ENCODE measurements at regions not wholly inside any gene's neighbourhood (a gene's known extent, or its start where the extent isn't known, plus 50 kb on each side); places are given as distances from the start of the nearest gene placed in this dataset.

DNA sequence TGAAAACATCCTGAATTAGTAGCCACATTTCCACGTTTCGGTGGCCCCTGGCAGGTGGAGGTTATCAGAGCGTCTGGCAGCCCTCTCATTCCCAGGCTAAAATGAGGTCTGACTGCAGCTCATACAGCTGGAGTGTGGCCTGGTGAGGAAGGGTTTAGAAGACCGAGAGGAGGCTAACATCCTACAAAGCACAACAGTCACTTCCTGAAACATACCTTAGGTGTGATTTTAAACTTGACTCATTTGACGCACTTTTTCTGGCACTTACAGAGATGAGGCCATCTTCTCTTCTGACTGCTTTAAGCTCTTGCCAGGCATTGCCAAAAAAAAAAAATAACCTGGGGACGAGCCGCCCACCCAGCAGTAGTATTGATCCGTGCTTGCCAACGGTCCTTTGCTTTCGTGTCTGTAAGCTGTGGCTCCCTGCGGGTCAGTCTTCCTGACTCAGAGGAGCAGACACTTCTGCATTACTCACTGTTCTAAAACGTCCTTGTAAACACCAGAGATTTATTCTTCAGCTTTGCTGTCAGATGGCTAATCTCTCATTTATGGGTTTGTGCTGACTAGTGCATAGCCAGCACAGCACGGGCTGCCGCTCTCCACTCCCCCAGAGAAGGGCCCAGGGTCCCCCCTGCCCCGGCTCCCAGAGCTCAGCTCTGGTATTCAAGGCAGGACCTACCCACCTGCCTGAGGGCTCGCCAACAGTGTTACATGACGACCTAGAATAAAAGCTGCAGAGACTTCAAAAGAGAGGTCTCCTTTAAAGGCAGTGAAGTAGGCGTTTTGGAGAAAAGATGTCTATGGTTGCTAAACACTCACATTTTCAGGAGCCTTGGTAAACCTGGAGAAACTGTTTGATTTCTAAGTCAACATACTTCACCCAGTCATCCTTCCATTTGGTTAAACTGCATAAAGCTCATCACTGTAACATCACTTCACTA is 78.5 kb upstream of the FRMD1 start:
- TF ChIP-seq ZNF232 (CRISPR knock-in tag; IDR thresholded peaks at IDR 0.05) (no peak), CTCF (IDR thresholded peaks at IDR 0.05) (no peak), NFYB (CRISPR knock-in tag; conservative IDR thresholded peaks at IDR 0.05; ENCODE audit: low read depth) (no peak), NR3C1 (CRISPR knock-in tag; conservative IDR thresholded peaks at IDR 0.05; ENCODE audit: low read depth) (no peak)
- TF ChIP-seq, protein P1, sequence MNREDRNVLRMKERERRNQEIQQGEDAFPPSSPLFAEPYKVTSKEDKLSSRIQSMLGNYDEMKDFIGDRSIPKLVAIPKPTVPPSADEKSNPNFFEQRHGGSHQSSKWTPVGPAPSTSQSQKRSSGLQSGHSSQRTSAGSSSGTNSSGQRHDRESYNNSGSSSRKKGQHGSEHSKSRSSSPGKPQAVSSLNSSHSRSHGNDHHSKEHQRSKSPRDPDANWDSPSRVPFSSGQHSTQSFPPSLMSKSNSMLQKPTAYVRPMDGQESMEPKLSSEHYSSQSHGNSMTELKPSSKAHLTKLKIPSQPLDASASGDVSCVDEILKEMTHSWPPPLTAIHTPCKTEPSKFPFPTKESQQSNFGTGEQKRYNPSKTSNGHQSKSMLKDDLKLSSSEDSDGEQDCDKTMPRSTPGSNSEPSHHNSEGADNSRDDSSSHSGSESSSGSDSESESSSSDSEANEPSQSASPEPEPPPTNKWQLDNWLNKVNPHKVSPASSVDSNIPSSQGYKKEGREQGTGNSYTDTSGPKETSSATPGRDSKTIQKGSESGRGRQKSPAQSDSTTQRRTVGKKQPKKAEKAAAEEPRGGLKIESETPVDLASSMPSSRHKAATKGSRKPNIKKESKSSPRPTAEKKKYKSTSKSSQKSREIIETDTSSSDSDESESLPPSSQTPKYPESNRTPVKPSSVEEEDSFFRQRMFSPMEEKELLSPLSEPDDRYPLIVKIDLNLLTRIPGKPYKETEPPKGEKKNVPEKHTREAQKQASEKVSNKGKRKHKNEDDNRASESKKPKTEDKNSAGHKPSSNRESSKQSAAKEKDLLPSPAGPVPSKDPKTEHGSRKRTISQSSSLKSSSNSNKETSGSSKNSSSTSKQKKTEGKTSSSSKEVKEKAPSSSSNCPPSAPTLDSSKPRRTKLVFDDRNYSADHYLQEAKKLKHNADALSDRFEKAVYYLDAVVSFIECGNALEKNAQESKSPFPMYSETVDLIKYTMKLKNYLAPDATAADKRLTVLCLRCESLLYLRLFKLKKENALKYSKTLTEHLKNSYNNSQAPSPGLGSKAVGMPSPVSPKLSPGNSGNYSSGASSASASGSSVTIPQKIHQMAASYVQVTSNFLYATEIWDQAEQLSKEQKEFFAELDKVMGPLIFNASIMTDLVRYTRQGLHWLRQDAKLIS (CRISPR knock-in tag; IDR thresholded peaks at IDR 0.05; ENCODE audit: borderline replicate concordance): no peak
